HCT116 (cell line): ENCODE measurements at regions not wholly inside any gene's neighbourhood (a gene's known extent, or its start where the extent isn't known, plus 50 kb on each side); places are given as distances from the start of the nearest gene placed in this dataset.
A peak's percentile ranks its signal among the peaks of the same experiment; 100 is the strongest.

ENCODE experiments used
- ATAC-seq: fragments of 200-7000 bp; cut with Tn5 transposase; 2 replicates; pipeline ENCODE4 v1.9.1; 2020; ENCODE audit warnings: mild to moderate bottlenecking, moderate library complexity
- BruUV-seq: library from RNA; stranded (reverse); fragments of 400-500 nt; replicated peaks from 2 replicates; lab custom pipeline; 2021; lab: Mats Ljungman, UMichigan
- CTCF ChIA-PET: fragments of 300-600 bp; sonication (Branson Sonifier 250); formaldehyde crosslinking; loops from one replicate; lab custom pipeline; 2021; ENCODE audit warnings: antibody characterized with exemption; lab: Charles Lee
- POLR2A ChIA-PET: fragments of 300-600, 350-600 bp; sonication (Branson Sonifier 250); formaldehyde crosslinking; loops from one replicate; lab custom pipeline; 2021; ENCODE audit warnings: antibody characterized with exemption; lab: Charles Lee
- RAD21 ChIA-PET, 2 experiments: fragments of 300-600 bp; sonication (Branson Sonifier 250); formaldehyde crosslinking; loops; one replicate each; lab custom pipeline; 2023; ENCODE audit warnings: low total read pairs in 2 of 2; ENCODE audit not compliant: uncharacterized antibody in 2 of 2, unreplicated experiment in 2 of 2, low non-redundant PET in 1 of 2; lab: Charles Lee
- DNase-seq: peaks from one replicate; pipeline ENCODE4 v3.0.0-alpha.2; 2010; ENCODE audit warnings: low read depth, low spot score
- H2AFZ ChIP-seq: fragments of 200-600 bp; shearing (Covaris generic), sonication (generic); 2 replicates; pipeline ENCODE4 v1.6.1; 2017; ENCODE audit warnings: low read depth, mixed run types, mixed read lengths, antibody characterized with exemption, low read length; ENCODE audit not compliant: poor library complexity, severe bottlenecking
- H3K27ac ChIP-seq: 2 replicates; pipeline ENCODE4 v1.5.1; 2012; ENCODE audit warnings: low read depth, low read length
- H3K27me3 ChIP-seq: fragments of 200-600 bp; sonication (generic); 2 replicates; pipeline ENCODE4 v1.6.1; 2016; ENCODE audit warnings: mixed run types, low read length, mixed read lengths; ENCODE audit not compliant: insufficient read depth
- H3K36me3 ChIP-seq, 2 experiments: fragments of 200-500 bp in 1 of 2; fragments of 200-600 bp in 1 of 2; sonication (Bioruptor generic) in 1 of 2; sonication (generic) in 1 of 2; 2 replicates each; pipeline versions ENCODE4 v1.5.1 to v1.6.1; 2014 to 2016; ENCODE audit warnings: low read length in 2 of 2, inconsistent platforms in 1 of 2, mixed read lengths in 1 of 2, mixed run types in 1 of 2; ENCODE audit not compliant: insufficient read depth in 2 of 2, control insufficient read depth in 1 of 2
- H3K4me1 ChIP-seq, 2 experiments: fragments of 200-600 bp in 1 of 2; sonication (generic) in 1 of 2; 2 replicates each; pipeline versions ENCODE4 v1.5.1 to v1.6.1; 2012 to 2017; ENCODE audit warnings: low read length in 2 of 2, inconsistent platforms in 1 of 2, mild to moderate bottlenecking in 1 of 2, mixed read lengths in 1 of 2, mixed run types in 1 of 2, moderate library complexity in 1 of 2; ENCODE audit not compliant: insufficient read depth in 2 of 2, control insufficient read depth in 1 of 2
- H3K4me2 ChIP-seq: fragments of 200-600 bp; sonication (generic); 2 replicates; pipeline ENCODE4 v1.6.1; 2017; ENCODE audit warnings: mixed run types, low read length, mixed read lengths
- H3K4me3 ChIP-seq, 2 experiments: fragments of 200-600 bp in 1 of 2; sonication (generic) in 1 of 2; replicated peaks in 1 of 2; 2 replicates each; pipeline ENCODE4 v1.5.1; 2011 to 2016; ENCODE audit warnings: low read length in 2 of 2, control low read depth in 1 of 2, low read depth in 1 of 2, mild to moderate bottlenecking in 1 of 2, mixed read lengths in 1 of 2, mixed run types in 1 of 2
- H3K79me2 ChIP-seq: fragments of 200-600 bp; sonication (generic); 2 replicates; pipeline ENCODE4 v1.6.1; 2017; ENCODE audit warnings: mild to moderate bottlenecking, mixed run types, low read length, moderate library complexity, mixed read lengths; ENCODE audit not compliant: insufficient read depth
- H3K9ac ChIP-seq: fragments of 200-600 bp; sonication (generic); 2 replicates; pipeline ENCODE4 v1.6.1; 2016; ENCODE audit warnings: low read length, mixed read lengths
- H3K9me2 ChIP-seq: fragments of 200-600 bp; sonication (generic), shearing (Covaris generic); 2 replicates; pipeline ENCODE4 v1.6.1; 2017; ENCODE audit warnings: mixed run types, mild to moderate bottlenecking, moderate library complexity; ENCODE audit not compliant: insufficient read depth
- H3K9me3 ChIP-seq, 2 experiments: fragments of 200-500 bp in 1 of 2; fragments of 200-600 bp in 1 of 2; sonication (Bioruptor generic) in 1 of 2; sonication (generic) in 1 of 2; 2 replicates each; pipeline ENCODE4 v1.6.1; 2014 to 2017; ENCODE audit warnings: low read length in 2 of 2, mixed read lengths in 2 of 2, inconsistent platforms in 1 of 2, low read depth in 1 of 2, mild to moderate bottlenecking in 1 of 2, mixed run types in 1 of 2, moderate library complexity in 1 of 2; ENCODE audit not compliant: control insufficient read depth in 1 of 2, insufficient read depth in 1 of 2
- H4K20me1 ChIP-seq: fragments of 200-600 bp; sonication (generic), shearing (Covaris generic); 2 replicates; pipeline ENCODE4 v1.6.1; 2017; ENCODE audit warnings: mixed run types, mild to moderate bottlenecking, moderate library complexity; ENCODE audit not compliant: insufficient read depth
- CBX3 ChIP-seq: IDR thresholded peaks from 2 replicates; pipeline ENCODE4 v1.6.1; 2012; ENCODE audit warnings: low read depth
- CEBPB ChIP-seq: IDR thresholded peaks from 2 replicates; pipeline ENCODE4 v1.6.1; 2012; ENCODE audit warnings: low read depth
- EGR1 ChIP-seq: IDR thresholded peaks from 2 replicates; pipeline ENCODE4 v1.6.1; 2012; ENCODE audit warnings: low read depth
- ELF1 ChIP-seq: IDR thresholded peaks from 2 replicates; pipeline ENCODE4 v1.6.1; 2012; ENCODE audit warnings: low read depth, borderline replicate concordance
- EZH2 ChIP-seq: fragments of 200-600 bp; sonication (generic); IDR thresholded peaks from 2 replicates; pipeline ENCODE4 v1.6.1; 2017; ENCODE audit warnings: antibody characterized with exemption, mixed run types
- POLR2A ChIP-seq: IDR thresholded peaks from 2 replicates; pipeline ENCODE4 v1.7.0; 2011; ENCODE audit warnings: borderline replicate concordance; ENCODE audit not compliant: insufficient read depth, insufficient read length; ENCODE audit errors: extremely low read depth
- RAD21 ChIP-seq: IDR thresholded peaks from 2 replicates; pipeline ENCODE4 v1.6.1; 2012; ENCODE audit warnings: low read depth, mild to moderate bottlenecking
- SIN3A ChIP-seq: IDR thresholded peaks from 2 replicates; pipeline ENCODE4 v1.6.1; 2012; ENCODE audit warnings: low read depth
- SP1 ChIP-seq: IDR thresholded peaks from 2 replicates; pipeline ENCODE4 v1.6.1; 2012; ENCODE audit warnings: low read depth
- SRF ChIP-seq: IDR thresholded peaks from 2 replicates; pipeline ENCODE4 v1.6.1; 2012; ENCODE audit warnings: low read depth
- TCF7L2 ChIP-seq: IDR thresholded peaks from 2 replicates; pipeline ENCODE4 v1.7.0; 2011; ENCODE audit warnings: borderline replicate concordance, inconsistent platforms; ENCODE audit not compliant: insufficient read depth, insufficient read length; ENCODE audit errors: extremely low read depth
- YY1 ChIP-seq: IDR thresholded peaks from 2 replicates; pipeline ENCODE4 v1.6.1; 2011; ENCODE audit warnings: low read length, low read depth, moderate library complexity, mild to moderate bottlenecking; ENCODE audit not compliant: insufficient replicate concordance; ENCODE audit errors: extremely low read depth
- ZFX ChIP-seq: fragments of 450-650 bp; IDR thresholded peaks from 2 replicates; pipeline ENCODE4 v1.6.1; 2017
- intact Hi-C: fragments of 100-400 bp; cut with micrococcal nuclease; formaldehyde crosslinking; loops from 2 replicates; pipeline ENCODE4 v1.10.0; 2022
- TF ChIP-seq, protein P1 (sequence below): IDR thresholded peaks from 2 replicates; pipeline ENCODE4 v1.6.1; 2012
- TF ChIP-seq, protein P2 (sequence below): IDR thresholded peaks from 2 replicates; pipeline ENCODE4 v1.6.1; 2011; ENCODE audit warnings: mild to moderate bottlenecking, low read length, moderate library complexity; ENCODE audit not compliant: insufficient replicate concordance; ENCODE audit errors: extremely low read depth

DNA sequence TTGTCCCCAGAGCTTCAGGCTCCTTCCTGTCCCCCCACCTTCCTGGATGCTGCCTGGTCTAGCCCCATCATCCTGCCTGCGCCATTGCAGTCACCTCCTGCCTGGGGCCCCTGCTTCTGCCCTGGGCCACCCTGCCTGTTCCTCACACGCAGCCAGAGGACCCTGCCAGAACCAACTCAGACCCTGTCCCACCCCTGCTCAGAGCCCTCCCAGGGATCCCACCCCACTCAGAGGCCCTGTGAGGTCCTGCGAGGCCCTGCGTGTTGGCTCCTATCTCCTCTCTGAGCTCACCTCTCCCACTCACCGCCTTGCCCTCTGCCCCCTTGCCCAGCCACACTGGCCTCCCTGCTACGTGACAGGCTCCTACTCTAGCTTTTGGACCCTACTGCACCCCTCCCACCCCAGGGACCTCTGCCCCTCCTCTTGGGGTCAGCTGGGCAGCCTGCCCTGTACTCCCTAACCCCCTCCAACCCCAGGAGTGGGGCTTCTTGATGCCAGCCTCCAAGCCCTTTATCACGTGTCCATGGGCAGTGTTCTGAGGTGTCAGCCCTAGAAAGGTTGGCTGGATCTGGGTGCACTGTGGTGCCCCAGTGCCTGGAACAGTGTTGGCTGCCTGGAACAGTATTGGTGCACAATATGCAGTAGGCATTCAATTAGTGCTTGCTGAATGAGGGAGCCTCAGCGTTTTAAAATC, 68.3 kb downstream of the CEBPB start:
- Histone ChIP-seq H3K27ac (no peak overlapping the region), H2AFZ (no peak overlapping the region), H3K9me3 (no peaks in the 10 kb centered on the region), H3K4me3 (no peak overlapping the region), H3K27me3 (no peaks in the 10 kb centered on the region), H3K79me2 (no peaks in the 10 kb centered on the region), H3K9me2 (no peaks in the 10 kb centered on the region), H3K9ac (no peak overlapping the region), H4K20me1 (no peaks in the 10 kb centered on the region), H3K4me2 (no peak overlapping the region), H3K36me3 (no peaks in the 10 kb centered on the region), H3K4me1 (peaks cover 25 to 44% of the 10 kb centered on the region in 2 experiments)
- BruUV-seq, result no TSS peak
- ATAC-seq (no peak), DNase-seq (no peak)
- TF ChIP-seq TCF7L2 (no peak), SP1 (no peak), SRF (no peak), EZH2 (no peak), RAD21 (no peak), EGR1 (no peak)
- TF ChIP-seq, protein P1, sequence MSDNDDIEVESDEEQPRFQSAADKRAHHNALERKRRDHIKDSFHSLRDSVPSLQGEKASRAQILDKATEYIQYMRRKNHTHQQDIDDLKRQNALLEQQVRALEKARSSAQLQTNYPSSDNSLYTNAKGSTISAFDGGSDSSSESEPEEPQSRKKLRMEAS, result no peak
- ChIA-PET RAD21 (no interaction called here), CTCF (no interaction called here), POLR2A (interaction anchor here (0.7 to 1.3 kb wide), 2 partner anchors 26 to 68 kb away, joined by 3 to 4 read pairs; partner anchors contain the start of gene CEBPB)
- intact Hi-C loops, result no loop called here

DNA sequence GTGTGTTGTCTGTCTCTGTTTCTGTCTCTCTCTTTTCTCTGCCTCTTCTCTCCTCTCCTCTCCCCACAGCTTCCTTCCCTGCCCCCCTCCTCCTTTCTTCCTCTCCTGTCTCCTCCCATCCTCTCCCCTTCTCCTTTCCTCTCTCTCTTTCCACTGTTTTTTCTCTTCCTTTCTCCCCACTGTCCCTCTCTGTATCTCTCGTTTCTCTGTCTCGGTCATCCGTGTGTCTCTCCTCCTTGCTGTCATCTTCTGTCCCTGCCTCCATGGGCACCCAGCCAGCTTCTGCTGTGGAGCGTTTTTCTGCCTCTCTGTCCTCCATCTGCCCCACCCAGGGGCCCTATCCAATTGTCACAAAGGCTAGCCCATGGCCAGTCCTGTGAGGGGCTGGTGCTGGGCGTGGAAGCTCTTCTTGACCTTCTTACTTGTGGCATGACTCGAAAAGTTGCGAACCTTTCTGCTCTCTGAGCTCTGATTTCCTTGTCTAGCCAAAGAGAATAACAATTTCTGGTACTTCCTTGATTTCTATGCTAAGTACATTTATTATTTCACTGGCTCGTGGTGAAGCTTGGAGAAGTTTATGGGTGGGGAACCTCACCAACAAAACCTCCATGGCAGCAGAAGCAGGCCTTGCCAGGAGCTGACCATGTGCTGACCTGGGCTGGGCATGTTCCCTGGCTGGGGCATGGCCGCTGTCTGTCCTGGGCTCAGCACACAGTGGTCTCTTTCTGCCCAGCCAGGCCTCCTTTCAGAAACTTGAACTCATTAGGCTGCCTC, 69.3 kb downstream of the CEBPB start:
- POLR2A ChIA-PET, result interaction anchor here (1.3 kb wide), 1 partner anchor 69 kb away, joined by 4 read pairs; the partner anchor contains the start of gene CEBPB
- Histone ChIP-seq H3K9me3 (no peaks in the 10 kb centered on the region), H3K79me2 (no peaks in the 10 kb centered on the region), H3K4me2 (peak overlapping the region; percentile 14), H3K9me2 (no peaks in the 10 kb centered on the region), H3K36me3 (no peaks in the 10 kb centered on the region), H3K27ac (no peak overlapping the region), H2AFZ (peak overlapping the region; percentile 14), H3K9ac (no peak overlapping the region), H3K27me3 (no peaks in the 10 kb centered on the region), H4K20me1 (no peaks in the 10 kb centered on the region), H3K4me3 (no peak overlapping the region), H3K4me1 (peaks cover 25 to 44% of the 10 kb centered on the region in 2 experiments)
- RAD21 ChIA-PET, result no interaction called here
- intact Hi-C loops, result no loop called here
- DNase-seq, result no peak
- CTCF ChIA-PET, result interaction anchor here (0.7 kb wide), 1 partner anchor 22 kb away, joined by 3 read pairs; no protein-coding TSS in a partner anchor
- TF ChIP-seq SRF (no peak), ZFX (no peak), SIN3A (no peak), CEBPB (no peak), CBX3 (no peak), ELF1 (no peak), POLR2A (no peak), YY1 (no peak), RAD21 (no peak)
- TF ChIP-seq, protein P2, sequence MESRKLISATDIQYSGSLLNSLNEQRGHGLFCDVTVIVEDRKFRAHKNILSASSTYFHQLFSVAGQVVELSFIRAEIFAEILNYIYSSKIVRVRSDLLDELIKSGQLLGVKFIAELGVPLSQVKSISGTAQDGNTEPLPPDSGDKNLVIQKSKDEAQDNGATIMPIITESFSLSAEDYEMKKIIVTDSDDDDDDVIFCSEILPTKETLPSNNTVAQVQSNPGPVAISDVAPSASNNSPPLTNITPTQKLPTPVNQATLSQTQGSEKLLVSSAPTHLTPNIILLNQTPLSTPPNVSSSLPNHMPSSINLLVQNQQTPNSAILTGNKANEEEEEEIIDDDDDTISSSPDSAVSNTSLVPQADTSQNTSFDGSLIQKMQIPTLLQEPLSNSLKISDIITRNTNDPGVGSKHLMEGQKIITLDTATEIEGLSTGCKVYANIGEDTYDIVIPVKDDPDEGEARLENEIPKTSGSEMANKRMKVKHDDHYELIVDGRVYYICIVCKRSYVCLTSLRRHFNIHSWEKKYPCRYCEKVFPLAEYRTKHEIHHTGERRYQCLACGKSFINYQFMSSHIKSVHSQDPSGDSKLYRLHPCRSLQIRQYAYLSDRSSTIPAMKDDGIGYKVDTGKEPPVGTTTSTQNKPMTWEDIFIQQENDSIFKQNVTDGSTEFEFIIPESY, result no peak
- TF ChIP-seq, protein P1, result no peak
- no peak for ATAC-seq
- no TSS peak for BruUV-seq
